GM23338 (cell line): ENCODE measurements at regions not wholly inside any gene's neighbourhood (a gene's known extent, or its start where the extent isn't known, plus 50 kb on each side); places are given as distances from the start of the nearest gene placed in this dataset.
A peak's percentile ranks its signal among the peaks of the same experiment; 100 is the strongest.

ENCODE experiments used
- ATAC-seq: fragments of 200-7000 bp; cut with Tn5 transposase; 3 replicates; pipeline ENCODE4 v1.9.1; 2020
- DNase-seq: peaks from one replicate; pipeline ENCODE4 v3.0.0-alpha.2; 2015; ENCODE audit warnings: low spot score
- H2AFZ ChIP-seq: fragments of 200-600 bp; sonication (generic); 2 replicates; pipeline ENCODE4 v1.8.0; 2016; ENCODE audit warnings: antibody characterized with exemption, mild to moderate bottlenecking, moderate library complexity
- H3F3A ChIP-seq: fragments of 200-600 bp; sonication (generic); replicated peaks from 2 replicates; pipeline ENCODE4 v1.8.0; 2017; ENCODE audit warnings: antibody characterized with exemption, mixed run types, low read depth
- H3K27ac ChIP-seq: fragments of 200-600 bp; sonication (generic); 2 replicates; pipeline ENCODE4 v1.6.1; 2016; ENCODE audit warnings: low read depth
- H3K27me3 ChIP-seq: fragments of 200-600 bp; sonication (generic); 2 replicates; pipeline ENCODE4 v1.8.0; 2016; ENCODE audit warnings: mild to moderate bottlenecking, mixed run types, moderate library complexity; ENCODE audit not compliant: insufficient read depth
- H3K36me3 ChIP-seq: fragments of 200-600 bp; sonication (generic); 2 replicates; pipeline ENCODE4 v1.8.0; 2016; ENCODE audit warnings: mild to moderate bottlenecking; ENCODE audit not compliant: insufficient read depth
- H3K4me1 ChIP-seq: fragments of 200-600 bp; sonication (generic); 2 replicates; pipeline ENCODE4 v1.8.0; 2016; ENCODE audit warnings: mild to moderate bottlenecking, moderate library complexity; ENCODE audit not compliant: insufficient read depth
- H3K4me2 ChIP-seq: fragments of 200-600 bp; sonication (generic); 2 replicates; pipeline ENCODE4 v1.7.1; 2017; ENCODE audit warnings: mixed run types
- H3K4me3 ChIP-seq: fragments of 200-600 bp; sonication (generic); 2 replicates; pipeline ENCODE4 v1.6.1; 2016; ENCODE audit warnings: mixed run types
- H3K79me2 ChIP-seq: fragments of 200-600 bp; sonication (generic); replicated peaks from 2 replicates; pipeline ENCODE4 v1.8.0; 2017; ENCODE audit warnings: mild to moderate bottlenecking; ENCODE audit not compliant: insufficient read depth
- H3K9me2 ChIP-seq: fragments of 200-600 bp; sonication (generic); 2 replicates; pipeline ENCODE4 v1.8.0; 2017; ENCODE audit not compliant: insufficient read depth
- H4K20me1 ChIP-seq: fragments of 200-600 bp; sonication (generic); replicated peaks from 2 replicates; pipeline ENCODE4 v1.8.0; 2017; ENCODE audit warnings: mild to moderate bottlenecking; ENCODE audit not compliant: insufficient read depth
- H3K27ac Mint-ChIP-seq: 2 replicates; pipeline ENCODE4 v1.8.0; 2020; ENCODE audit warnings: inconsistent platforms, mild to moderate bottlenecking, moderate library complexity, mixed read lengths
- H3K27me3 Mint-ChIP-seq: 3 replicates; pipeline ENCODE4 v1.8.0; 2022; ENCODE audit warnings: low read depth, mild to moderate bottlenecking, moderate library complexity, mixed read lengths, inconsistent platforms; ENCODE audit not compliant: insufficient read depth, poor library complexity
- H3K36me3 Mint-ChIP-seq: 3 replicates; pipeline ENCODE4 v1.8.0; 2021; ENCODE audit warnings: low read depth, mild to moderate bottlenecking, inconsistent platforms, moderate library complexity, mixed read lengths
- H3K4me1 Mint-ChIP-seq: 3 replicates; pipeline ENCODE4 v1.8.0; 2020; ENCODE audit warnings: mild to moderate bottlenecking, inconsistent platforms, mixed read lengths
- H3K4me3 Mint-ChIP-seq: 3 replicates; pipeline ENCODE4 v1.8.0; 2021; ENCODE audit warnings: moderate library complexity, mild to moderate bottlenecking, inconsistent platforms, mixed read lengths
- H3K9me3 Mint-ChIP-seq: 3 replicates; pipeline ENCODE4 v1.8.0; 2020; ENCODE audit warnings: moderate library complexity, mild to moderate bottlenecking, inconsistent platforms, mixed read lengths
- CREB1 ChIP-seq: fragments of 250-450 bp; sonication (Bioruptor Pico); IDR thresholded peaks from 2 replicates; pipeline ENCODE4 v1.5.0; 2020; ENCODE audit warnings: low read depth, mild to moderate bottlenecking, moderate library complexity
- EZH2 ChIP-seq: fragments of 200-600 bp; sonication (generic); IDR thresholded peaks from one replicate; pipeline ENCODE4 v1.8.0; 2017; ENCODE audit warnings: antibody characterized with exemption, mild to moderate bottlenecking, low read depth; ENCODE audit not compliant: unreplicated experiment
- EZH2phosphoT487 ChIP-seq: fragments of 200-600 bp; sonication (generic); IDR thresholded peaks from one replicate; pipeline ENCODE4 v1.8.1; 2018; ENCODE audit warnings: antibody characterized with exemption; ENCODE audit not compliant: unreplicated experiment
- JUNB ChIP-seq: IDR thresholded peaks from one replicate; pipeline ENCODE4 v1.6.1; 2016; ENCODE audit warnings: antibody characterized with exemption; ENCODE audit not compliant: unreplicated experiment
- NANOG ChIP-seq: IDR thresholded peaks from 2 replicates; pipeline ENCODE4 v1.6.1; 2016; ENCODE audit warnings: antibody characterized with exemption, borderline replicate concordance
- POLR2AphosphoS5 ChIP-seq: IDR thresholded peaks from 2 replicates; pipeline ENCODE4 v1.6.1; 2016; ENCODE audit warnings: antibody characterized with exemption, low read depth
- STAT1 ChIP-seq: IDR thresholded peaks from one replicate; pipeline ENCODE4 v1.6.1; 2016; ENCODE audit warnings: antibody characterized with exemption; ENCODE audit not compliant: unreplicated experiment
- ZNF114 ChIP-seq: fragments of 250-450 bp; sonication (Bioruptor Pico); IDR thresholded peaks from 2 replicates; pipeline ENCODE4 v1.5.0; 2020; ENCODE audit warnings: mild to moderate bottlenecking, moderate library complexity
- ZNF331 ChIP-seq: fragments of 250-450 bp; sonication (Bioruptor Pico); IDR thresholded peaks from 2 replicates; pipeline ENCODE4 v1.5.0; 2020; ENCODE audit warnings: low read depth, mild to moderate bottlenecking, moderate library complexity
- TF ChIP-seq, protein P1 (sequence below): IDR thresholded peaks from one replicate; pipeline ENCODE4 v1.6.1; 2018; ENCODE audit warnings: antibody characterized with exemption; ENCODE audit not compliant: unreplicated experiment
- TF ChIP-seq, protein P2 (sequence below): IDR thresholded peaks from 2 replicates; pipeline ENCODE4 v1.6.1; 2016; ENCODE audit warnings: antibody characterized with exemption
- TF ChIP-seq, protein P3 (sequence below), 2 experiments: fragments of 200-600 bp in 1 of 2; sonication (generic) in 1 of 2; conservative IDR thresholded peaks; 2 replicates each; pipeline versions ENCODE4 v1.5.1 to v1.6.1; 2016 to 2017; ENCODE audit warnings: antibody characterized with exemption in 2 of 2, low read depth in 2 of 2, mild to moderate bottlenecking in 2 of 2, moderate library complexity in 1 of 2
- TF ChIP-seq, protein P4 (sequence below): fragments of 250-450 bp; sonication (Bioruptor Pico); IDR thresholded peaks from 2 replicates; pipeline ENCODE4 v1.5.0; 2020; ENCODE audit warnings: mild to moderate bottlenecking, moderate library complexity

DNA sequence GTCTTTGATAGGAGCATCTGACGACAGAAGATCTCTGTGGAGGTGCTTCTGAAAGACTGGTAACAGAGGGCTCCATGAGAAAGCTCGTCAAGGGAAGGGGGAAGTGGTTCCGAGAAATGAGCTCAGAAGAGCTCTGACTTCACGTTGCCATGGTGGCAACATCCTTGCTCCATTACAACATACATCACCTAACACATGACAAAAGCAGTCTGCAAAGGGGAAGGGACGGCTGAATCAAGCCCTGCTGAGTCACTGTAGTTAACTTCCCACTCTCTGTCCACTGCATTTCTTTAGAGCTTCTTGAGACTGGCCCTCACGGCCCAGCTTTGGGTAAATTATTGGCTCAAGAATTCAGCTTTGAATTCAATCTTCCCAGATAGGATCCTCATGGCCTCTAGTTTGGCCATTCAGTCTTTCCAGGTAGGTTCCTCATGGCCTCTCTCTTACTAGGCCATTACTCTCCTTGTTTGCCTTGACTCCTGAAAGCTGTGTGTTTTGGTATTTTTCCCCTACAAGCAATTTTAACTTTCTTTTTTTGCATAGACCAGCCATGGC is 88.0 kb upstream of the ZNF648 start:
- Histone ChIP-seq H3K9me2 (peaks cover 5% of the 10 kb centered on the region), H3K4me1 (no peaks in the 10 kb centered on the region), H3K4me2 (no peak overlapping the region), H3F3A (no peaks in the 10 kb centered on the region), H3K27me3 (no peaks in the 10 kb centered on the region), H3K79me2 (no peaks in the 10 kb centered on the region), H4K20me1 (no peaks in the 10 kb centered on the region), H3K27ac (no peak overlapping the region), H3K36me3 (no peaks in the 10 kb centered on the region), H2AFZ (peak overlapping the region; percentile 56; the same call in 1 of the 2 replicates), H3K4me3 (no peak overlapping the region)
- H3K9me3 Mint-ChIP-seq: no peaks in the 10 kb centered on the region; the same call in 2 of the 3 replicates
- H3K4me1 Mint-ChIP-seq: peaks cover under 1% of the 10 kb centered on the region; the same call in 2 of the 3 replicates
- no peak for DNase-seq
- no peak overlapping the region for H3K27ac Mint-ChIP-seq
- no peak for ATAC-seq
- peaks cover 2% of the 10 kb centered on the region for H3K27me3 Mint-ChIP-seq
- H3K36me3 Mint-ChIP-seq: no peaks in the 10 kb centered on the region
- H3K4me3 Mint-ChIP-seq: no peak overlapping the region
- TF ChIP-seq, protein P1, sequence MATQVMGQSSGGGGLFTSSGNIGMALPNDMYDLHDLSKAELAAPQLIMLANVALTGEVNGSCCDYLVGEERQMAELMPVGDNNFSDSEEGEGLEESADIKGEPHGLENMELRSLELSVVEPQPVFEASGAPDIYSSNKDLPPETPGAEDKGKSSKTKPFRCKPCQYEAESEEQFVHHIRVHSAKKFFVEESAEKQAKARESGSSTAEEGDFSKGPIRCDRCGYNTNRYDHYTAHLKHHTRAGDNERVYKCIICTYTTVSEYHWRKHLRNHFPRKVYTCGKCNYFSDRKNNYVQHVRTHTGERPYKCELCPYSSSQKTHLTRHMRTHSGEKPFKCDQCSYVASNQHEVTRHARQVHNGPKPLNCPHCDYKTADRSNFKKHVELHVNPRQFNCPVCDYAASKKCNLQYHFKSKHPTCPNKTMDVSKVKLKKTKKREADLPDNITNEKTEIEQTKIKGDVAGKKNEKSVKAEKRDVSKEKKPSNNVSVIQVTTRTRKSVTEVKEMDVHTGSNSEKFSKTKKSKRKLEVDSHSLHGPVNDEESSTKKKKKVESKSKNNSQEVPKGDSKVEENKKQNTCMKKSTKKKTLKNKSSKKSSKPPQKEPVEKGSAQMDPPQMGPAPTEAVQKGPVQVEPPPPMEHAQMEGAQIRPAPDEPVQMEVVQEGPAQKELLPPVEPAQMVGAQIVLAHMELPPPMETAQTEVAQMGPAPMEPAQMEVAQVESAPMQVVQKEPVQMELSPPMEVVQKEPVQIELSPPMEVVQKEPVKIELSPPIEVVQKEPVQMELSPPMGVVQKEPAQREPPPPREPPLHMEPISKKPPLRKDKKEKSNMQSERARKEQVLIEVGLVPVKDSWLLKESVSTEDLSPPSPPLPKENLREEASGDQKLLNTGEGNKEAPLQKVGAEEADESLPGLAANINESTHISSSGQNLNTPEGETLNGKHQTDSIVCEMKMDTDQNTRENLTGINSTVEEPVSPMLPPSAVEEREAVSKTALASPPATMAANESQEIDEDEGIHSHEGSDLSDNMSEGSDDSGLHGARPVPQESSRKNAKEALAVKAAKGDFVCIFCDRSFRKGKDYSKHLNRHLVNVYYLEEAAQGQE: no peak
- TF ChIP-seq JUNB: no peak
- TF ChIP-seq, protein P2, sequence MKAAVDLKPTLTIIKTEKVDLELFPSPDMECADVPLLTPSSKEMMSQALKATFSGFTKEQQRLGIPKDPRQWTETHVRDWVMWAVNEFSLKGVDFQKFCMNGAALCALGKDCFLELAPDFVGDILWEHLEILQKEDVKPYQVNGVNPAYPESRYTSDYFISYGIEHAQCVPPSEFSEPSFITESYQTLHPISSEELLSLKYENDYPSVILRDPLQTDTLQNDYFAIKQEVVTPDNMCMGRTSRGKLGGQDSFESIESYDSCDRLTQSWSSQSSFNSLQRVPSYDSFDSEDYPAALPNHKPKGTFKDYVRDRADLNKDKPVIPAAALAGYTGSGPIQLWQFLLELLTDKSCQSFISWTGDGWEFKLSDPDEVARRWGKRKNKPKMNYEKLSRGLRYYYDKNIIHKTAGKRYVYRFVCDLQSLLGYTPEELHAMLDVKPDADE: no peak
- TF ChIP-seq ZNF114: no peak
- TF ChIP-seq EZH2phosphoT487: no peak
- TF ChIP-seq POLR2AphosphoS5: no peak
- TF ChIP-seq, protein P3, sequence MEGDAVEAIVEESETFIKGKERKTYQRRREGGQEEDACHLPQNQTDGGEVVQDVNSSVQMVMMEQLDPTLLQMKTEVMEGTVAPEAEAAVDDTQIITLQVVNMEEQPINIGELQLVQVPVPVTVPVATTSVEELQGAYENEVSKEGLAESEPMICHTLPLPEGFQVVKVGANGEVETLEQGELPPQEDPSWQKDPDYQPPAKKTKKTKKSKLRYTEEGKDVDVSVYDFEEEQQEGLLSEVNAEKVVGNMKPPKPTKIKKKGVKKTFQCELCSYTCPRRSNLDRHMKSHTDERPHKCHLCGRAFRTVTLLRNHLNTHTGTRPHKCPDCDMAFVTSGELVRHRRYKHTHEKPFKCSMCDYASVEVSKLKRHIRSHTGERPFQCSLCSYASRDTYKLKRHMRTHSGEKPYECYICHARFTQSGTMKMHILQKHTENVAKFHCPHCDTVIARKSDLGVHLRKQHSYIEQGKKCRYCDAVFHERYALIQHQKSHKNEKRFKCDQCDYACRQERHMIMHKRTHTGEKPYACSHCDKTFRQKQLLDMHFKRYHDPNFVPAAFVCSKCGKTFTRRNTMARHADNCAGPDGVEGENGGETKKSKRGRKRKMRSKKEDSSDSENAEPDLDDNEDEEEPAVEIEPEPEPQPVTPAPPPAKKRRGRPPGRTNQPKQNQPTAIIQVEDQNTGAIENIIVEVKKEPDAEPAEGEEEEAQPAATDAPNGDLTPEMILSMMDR (conservative IDR thresholded peaks at IDR 0.05; ENCODE audit: low read depth in 2 of 2): no peak
- TF ChIP-seq ZNF331: no peak
- TF ChIP-seq, protein P4, sequence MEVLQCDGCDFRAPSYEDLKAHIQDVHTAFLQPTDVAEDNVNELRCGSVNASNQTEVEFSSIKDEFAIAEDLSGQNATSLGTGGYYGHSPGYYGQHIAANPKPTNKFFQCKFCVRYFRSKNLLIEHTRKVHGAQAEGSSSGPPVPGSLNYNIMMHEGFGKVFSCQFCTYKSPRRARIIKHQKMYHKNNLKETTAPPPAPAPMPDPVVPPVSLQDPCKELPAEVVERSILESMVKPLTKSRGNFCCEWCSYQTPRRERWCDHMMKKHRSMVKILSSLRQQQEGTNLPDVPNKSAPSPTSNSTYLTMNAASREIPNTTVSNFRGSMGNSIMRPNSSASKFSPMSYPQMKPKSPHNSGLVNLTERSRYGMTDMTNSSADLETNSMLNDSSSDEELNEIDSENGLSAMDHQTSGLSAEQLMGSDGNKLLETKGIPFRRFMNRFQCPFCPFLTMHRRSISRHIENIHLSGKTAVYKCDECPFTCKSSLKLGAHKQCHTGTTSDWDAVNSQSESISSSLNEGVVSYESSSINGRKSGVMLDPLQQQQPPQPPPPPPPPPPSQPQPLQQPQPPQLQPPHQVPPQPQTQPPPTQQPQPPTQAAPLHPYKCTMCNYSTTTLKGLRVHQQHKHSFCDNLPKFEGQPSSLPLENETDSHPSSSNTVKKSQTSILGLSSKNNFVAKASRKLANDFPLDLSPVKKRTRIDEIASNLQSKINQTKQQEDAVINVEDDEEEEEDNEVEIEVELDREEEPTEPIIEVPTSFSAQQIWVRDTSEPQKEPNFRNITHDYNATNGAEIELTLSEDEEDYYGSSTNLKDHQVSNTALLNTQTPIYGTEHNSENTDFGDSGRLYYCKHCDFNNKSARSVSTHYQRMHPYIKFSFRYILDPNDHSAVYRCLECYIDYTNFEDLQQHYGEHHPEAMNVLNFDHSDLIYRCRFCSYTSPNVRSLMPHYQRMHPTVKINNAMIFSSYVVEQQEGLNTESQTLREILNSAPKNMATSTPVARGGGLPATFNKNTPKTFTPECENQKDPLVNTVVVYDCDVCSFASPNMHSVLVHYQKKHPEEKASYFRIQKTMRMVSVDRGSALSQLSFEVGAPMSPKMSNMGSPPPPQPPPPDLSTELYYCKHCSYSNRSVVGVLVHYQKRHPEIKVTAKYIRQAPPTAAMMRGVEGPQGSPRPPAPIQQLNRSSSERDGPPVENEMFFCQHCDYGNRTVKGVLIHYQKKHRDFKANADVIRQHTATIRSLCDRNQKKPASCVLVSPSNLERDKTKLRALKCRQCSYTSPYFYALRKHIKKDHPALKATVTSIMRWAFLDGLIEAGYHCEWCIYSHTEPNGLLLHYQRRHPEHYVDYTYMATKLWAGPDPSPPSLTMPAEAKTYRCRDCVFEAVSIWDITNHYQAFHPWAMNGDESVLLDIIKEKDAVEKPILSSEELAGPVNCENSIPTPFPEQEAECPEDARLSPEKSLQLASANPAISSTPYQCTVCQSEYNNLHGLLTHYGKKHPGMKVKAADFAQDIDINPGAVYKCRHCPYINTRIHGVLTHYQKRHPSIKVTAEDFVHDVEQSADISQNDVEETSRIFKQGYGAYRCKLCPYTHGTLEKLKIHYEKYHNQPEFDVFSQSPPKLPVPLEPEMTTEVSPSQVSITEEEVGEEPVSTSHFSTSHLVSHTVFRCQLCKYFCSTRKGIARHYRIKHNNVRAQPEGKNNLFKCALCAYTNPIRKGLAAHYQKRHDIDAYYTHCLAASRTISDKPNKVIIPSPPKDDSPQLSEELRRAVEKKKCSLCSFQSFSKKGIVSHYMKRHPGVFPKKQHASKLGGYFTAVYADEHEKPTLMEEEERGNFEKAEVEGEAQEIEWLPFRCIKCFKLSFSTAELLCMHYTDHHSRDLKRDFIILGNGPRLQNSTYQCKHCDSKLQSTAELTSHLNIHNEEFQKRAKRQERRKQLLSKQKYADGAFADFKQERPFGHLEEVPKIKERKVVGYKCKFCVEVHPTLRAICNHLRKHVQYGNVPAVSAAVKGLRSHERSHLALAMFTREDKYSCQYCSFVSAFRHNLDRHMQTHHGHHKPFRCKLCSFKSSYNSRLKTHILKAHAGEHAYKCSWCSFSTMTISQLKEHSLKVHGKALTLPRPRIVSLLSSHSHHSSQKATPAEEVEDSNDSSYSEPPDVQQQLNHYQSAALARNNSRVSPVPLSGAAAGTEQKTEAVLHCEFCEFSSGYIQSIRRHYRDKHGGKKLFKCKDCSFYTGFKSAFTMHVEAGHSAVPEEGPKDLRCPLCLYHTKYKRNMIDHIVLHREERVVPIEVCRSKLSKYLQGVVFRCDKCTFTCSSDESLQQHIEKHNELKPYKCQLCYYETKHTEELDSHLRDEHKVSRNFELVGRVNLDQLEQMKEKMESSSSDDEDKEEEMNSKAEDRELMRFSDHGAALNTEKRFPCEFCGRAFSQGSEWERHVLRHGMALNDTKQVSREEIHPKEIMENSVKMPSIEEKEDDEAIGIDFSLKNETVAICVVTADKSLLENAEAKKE (CRISPR knock-in tag): no peak
- TF ChIP-seq NANOG: no peak
- TF ChIP-seq EZH2: no peak
- no peak for TF ChIP-seq STAT1
- no peak for TF ChIP-seq CREB1
